Left forelimb (tissue), 1 donor: ENCODE measurements at regions not wholly inside any gene's neighbourhood (a gene's known extent, or its start where the extent isn't known, plus 50 kb on each side); places are given as distances from the start of the nearest gene placed in this dataset.
"Not testable (repeated sequence)": the region's sequence is repeated elsewhere in the genome, so short reads cannot be mapped to it uniquely, and the experiment has no call there.

Experiments
- DNase-seq: peaks from one replicate; pipeline ENCODE4 v3.0.0-alpha.2; 2018; ENCODE audit warnings: low spot score

DNA sequence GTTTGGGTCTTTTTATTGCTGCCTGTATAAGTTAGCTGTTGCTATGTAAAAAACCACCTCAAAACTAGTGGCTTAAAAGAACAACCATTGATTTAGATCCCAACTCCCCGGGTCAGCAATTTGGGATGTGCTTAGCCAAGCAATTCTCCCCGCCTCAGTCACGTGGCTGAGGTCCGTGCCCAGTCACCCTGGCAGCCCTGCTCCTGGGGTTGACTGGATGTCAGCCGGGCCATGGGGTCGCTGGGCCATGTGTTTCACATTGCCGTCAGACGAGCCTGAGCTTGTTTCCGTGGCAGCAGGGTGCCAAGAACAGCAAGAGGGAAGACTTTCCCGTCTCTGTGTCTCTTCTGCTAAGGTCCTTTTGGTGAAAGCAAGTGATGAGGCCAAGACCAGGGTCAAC, 345.7 kb upstream of the FAT1 start:
- no peak for DNase-seq

GRCh38 chr4:187070158-187070557, 346.5 kb upstream of the FAT1 start:
- DNase-seq = no peak

- no peak for DNase-seq
Observed at GRCh38 chr4:187070740-187071139, 347.1 kb upstream of the FAT1 start.

- no peak for DNase-seq
Observed at GRCh38 chr4:187071946-187072600, 348.4 kb upstream of the FAT1 start.

GRCh38 chr4:187073820-187074219, 350.2 kb upstream of the FAT1 start:
- DNase-seq = no peak

DNA sequence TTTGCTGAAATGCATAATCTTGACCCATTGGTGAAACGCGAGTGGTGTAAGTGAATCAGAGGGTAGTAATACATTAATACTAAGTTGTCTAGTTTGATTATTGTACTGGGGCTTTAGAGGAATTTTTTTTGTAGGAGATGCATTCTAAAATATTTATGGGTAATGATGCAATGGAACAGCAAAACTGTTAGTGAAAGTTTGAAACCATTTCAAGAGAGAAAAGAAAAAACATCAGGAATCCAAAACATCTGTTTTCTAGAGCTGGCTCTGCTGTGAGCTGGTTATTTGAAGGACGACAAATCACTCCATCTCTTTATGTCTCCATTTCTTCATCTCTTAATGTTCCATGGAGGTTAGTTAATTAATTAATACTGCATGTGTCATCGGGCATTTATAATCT, 351.9 kb upstream of the FAT1 start:
- DNase-seq = no peak

DNA sequence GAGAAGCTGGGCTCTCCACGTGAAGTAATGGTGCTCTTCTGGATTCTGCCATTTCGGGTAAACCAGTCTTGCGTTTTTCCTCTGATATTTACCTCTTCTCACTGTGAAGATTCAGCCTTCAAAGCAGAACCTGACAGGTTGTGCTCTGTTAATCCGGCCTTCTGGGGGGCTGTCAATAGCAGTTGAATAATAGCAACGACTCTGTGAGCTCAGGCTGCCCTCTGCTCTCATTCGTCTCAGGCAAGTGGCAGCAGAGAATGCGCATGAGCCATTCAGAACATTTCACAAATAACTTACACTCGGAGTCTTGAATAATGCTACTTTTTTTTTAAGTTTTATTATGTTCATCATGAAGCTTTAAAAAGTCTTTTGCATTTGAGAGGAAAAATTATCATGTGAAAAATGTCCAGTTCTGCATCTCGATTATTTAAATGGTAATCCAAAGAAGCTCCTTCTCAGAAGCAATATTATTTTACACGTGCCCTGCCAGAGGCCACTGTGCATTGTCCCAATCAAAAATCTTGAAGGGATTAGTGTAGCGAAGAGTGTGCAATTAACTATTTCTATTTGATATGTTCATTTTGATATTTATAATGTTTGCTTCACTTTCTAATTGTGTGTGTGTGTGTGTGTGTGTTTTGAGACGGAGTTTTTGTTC, 354.2 kb upstream of the FAT1 start:
- no peak for DNase-seq

DNA sequence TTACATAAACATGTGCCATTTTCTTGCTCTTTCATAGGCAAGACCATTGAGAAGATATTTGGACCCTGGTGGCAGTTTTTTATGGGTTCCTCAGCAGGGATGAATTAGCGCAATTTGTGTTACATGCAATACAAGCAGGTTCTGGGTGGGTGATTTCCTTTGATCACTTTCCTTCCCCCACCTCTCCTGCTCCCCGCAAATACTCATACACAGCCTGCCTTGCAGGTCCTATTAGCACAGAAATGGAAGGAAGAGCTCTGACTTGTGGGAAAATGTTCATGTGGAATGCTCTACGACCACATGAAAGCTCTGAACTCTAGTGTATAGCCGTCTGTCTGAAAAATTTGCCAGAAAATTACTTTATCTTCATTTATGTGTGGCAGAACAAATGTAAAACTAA, 361.0 kb upstream of the FAT1 start:
- DNase-seq = no peak

DNA sequence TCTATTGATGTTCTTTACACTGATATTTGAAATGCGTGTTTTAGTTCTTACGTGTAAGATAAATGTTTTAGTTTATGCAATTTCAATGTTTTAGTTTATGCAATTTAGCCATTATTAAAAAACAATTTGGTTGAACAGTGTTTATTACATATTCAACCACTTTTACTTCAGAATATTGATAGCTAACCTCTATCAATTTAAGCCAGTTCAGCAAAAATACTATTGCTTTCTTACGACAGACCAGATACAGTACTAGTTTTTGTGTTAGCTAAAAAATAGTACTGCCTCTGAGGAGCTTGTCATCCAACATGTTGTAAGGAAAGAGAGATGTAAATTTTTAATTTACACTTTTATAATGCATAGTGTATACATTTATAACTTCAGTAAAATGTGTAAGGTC, 361.7 kb upstream of the FAT1 start:
- DNase-seq = no peak

DNA sequence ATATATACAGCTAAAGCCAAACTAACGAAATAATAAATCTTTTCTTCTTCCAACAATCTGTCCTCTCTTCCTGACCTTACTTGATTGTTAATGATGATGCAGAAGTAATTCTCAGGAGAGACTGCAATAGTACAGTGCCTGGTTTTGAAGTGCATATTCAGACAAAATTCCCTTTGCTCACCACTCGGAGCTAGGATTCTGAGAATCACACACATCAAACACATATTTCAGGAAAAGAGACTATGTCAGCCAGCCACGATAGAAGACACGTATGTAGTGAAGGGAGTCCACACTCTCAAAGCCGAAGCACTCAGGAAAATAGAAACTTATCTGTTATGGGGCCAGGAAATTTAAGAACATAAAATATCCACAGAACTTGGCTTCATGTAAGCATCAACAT, 362.5 kb upstream of the FAT1 start:
- no peak for DNase-seq

DNA sequence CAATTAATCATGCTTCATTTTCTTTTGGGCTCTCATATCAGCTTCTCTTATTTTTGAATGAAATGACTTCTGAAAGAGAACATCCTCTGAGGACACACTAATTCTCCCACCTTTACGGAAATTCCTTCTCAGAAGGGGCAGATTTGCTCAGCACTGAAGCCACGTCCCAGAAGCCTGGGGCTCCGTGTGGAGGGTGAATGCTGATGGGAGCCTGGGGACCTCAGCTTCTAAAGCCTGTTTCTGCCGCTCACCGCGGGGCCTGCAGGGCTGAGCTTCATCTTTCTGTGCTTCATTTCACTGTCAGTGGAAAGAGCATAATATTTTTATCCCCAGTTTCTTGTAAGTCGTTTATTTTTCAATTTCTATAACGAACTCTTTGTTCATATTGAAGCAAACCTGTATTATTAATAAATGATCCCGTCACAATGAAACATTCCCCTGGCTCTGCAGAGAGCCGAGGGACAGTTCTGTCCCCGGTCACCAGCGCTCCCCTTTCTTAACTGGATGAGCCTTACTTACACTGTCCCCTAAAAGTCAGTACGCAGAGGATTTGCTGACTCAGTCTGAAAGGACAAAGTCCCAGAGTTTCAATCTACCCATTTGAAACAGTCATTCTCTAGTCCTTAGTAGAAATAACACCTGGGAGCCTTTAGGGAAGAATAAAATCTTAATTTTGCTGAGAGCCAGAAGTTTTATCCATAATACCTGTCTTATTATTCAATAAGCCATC, 364.6 kb upstream of the FAT1 start:
- no peak for DNase-seq

DNA sequence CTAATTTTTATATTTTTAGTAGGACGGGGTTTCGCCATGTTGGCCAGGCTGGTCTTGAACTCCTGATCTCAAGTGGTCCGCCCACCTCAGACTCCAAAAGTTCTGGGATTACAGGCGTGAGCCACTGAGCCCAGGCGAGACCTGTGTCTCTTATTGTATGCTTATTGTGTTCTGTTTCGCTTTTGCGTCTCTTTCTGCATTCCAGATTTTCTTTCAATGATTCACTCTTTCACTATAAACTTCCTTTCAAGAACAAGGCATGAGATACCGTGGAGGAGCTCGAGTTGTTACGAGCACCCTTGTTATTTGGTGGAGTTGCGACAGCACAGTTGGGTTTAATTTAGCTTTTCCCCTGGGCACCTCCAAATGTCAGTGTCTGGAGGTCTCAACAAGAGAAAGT, 366.7 kb upstream of the FAT1 start:
- no peak for DNase-seq

DNA sequence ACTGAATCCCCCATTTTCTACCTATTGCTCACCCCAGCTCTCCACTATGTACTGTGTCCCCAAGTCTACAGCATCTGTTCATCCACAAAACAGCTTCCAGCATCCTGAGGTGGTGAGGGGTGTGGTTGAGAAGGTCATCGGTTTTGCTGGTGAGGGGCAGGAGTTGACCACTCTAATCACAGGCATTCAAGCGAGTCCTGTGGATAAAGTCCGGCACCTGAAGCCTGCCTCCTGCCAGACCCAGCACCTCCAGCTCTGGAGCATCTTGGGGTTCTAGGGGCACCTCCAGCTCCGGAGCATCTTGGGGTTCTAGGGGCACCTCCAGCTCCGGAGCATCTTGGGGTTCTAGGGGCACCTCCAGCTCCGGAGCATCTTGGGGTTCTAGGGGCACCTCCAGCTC, 367.2 kb upstream of the FAT1 start:
- not testable (repeated sequence) for DNase-seq

DNA sequence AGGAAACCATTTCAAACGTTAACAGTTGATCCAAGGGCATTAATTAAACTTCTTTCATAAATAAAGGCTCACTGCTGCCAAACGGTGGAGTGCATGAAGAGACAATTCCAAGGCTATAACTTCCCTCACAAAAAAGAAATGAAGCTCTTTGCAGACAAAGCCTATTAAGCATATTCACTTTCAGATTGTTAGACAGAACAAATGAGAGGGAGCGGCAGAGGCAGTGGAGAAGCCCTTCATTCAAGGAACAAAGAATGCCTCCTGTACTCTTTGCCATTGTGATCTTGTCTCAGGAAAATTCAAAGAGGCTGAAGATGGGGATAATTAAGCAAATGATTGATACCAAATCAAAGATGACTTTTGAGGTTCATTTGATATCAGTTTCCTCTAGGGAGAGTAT, 370.5 kb upstream of the FAT1 start:
- DNase-seq = no peak

DNA sequence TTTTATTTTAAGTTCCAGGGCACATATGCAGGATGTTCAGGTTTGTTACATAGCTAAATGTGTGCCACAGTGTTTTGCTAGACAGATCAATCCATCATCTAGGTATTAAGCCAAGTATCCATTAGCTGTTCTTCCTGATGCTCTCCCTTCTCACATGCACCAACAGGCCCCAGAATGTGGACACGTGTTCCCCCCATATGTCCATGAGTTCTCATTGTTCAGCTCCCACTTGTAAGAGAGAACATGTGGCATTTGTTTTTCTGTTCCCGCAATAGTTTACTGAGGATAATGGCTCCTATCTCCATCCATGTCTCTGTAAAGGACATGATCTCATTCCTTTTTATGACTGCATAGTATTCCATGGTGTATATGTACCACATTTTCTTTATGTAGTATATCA, 374.8 kb upstream of the FAT1 start:
- no peak for DNase-seq

- no peak for DNase-seq
Observed at GRCh38 chr4:187103351-187103750, 379.7 kb upstream of the FAT1 start.

DNA sequence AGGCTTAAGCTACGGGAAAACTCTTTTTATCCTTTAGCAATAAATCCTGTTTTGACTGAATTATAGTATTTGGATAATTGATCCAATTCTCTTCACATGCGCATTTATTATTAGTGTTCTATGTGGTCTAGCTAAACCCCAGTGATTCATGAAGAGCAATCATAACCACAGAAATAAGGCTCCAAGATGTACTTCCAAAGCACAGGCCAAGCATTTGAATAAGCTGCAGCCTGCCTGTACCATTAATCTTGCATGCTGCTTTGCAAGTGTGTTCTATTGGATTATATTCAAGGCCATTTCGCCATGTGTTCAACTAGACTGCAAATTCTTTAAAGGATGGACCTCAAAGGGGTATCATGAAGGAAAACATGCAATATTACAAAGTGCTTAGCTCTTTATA, 385.2 kb upstream of the FAT1 start:
- no peak for DNase-seq

GRCh38 chr4:187109636-187110035, 386.0 kb upstream of the FAT1 start:
- no peak for DNase-seq

- no peak for DNase-seq
Observed at GRCh38 chr4:187118166-187118565, 394.5 kb upstream of the FAT1 start.

- no peak for DNase-seq
Observed at GRCh38 chr4:187118602-187119120, 395.0 kb upstream of the FAT1 start.

DNA sequence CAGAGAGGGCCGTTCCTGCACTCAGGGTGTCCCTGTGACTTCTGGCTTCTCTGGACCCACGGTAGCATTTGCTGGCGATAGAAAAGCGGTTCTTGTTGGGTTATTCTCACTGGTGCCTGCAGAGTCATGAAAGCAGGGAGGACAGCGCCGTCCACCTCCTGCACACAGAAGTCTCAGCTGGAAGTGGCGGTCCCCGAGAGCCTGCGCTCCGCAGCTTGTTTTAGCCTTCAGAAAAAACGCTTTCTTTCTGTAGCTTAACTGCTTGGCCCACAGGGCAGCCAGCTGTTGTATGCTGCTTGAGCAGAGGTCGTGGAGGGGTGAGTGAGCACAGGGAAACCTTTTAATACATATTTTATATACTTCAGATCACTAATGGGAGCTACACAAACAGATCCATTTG, 400.7 kb upstream of the FAT1 start:
- peak; percentile 74 for DNase-seq

- DNase-seq = no peak
Observed at GRCh38 chr4:187125062-187125461, 401.4 kb upstream of the FAT1 start.

DNA sequence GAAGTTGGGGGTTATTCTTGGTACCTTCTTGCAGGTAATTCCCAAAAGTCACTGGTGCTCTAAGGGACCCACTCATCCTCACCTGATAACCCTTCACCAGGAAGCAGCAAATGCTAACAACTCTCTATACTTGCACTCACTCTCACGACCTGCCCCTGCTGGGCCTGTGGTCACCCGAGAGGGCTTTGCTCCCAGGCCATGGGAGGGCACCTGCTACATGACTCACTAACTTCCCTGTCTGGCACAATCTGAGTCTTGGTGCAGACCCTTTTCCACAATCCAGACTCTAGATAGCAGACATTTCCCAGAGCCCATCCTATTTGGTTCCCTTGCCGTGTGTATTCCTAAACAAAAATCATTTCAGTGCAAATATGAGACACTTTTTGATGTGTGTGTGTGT, 403.8 kb upstream of the FAT1 start:
- DNase-seq = no peak
